HCT116 (cell line): ENCODE measurements at regions not wholly inside any gene's neighbourhood (a gene's known extent, or its start where the extent isn't known, plus 50 kb on each side); places are given as distances from the start of the nearest gene placed in this dataset.

ENCODE experiments used
- ATAC-seq: fragments of 200-7000 bp; cut with Tn5 transposase; 2 replicates; pipeline ENCODE4 v1.9.1; 2020; ENCODE audit warnings: mild to moderate bottlenecking, moderate library complexity
- BruUV-seq: library from RNA; stranded (reverse); fragments of 400-500 nt; replicated peaks from 2 replicates; lab custom pipeline; 2021; lab: Mats Ljungman, UMichigan
- CTCF ChIA-PET: fragments of 300-600 bp; sonication (Branson Sonifier 250); formaldehyde crosslinking; loops from one replicate; lab custom pipeline; 2021; ENCODE audit warnings: antibody characterized with exemption; lab: Charles Lee
- POLR2A ChIA-PET: fragments of 300-600, 350-600 bp; sonication (Branson Sonifier 250); formaldehyde crosslinking; loops from one replicate; lab custom pipeline; 2021; ENCODE audit warnings: antibody characterized with exemption; lab: Charles Lee
- RAD21 ChIA-PET, 2 experiments: fragments of 300-600 bp; sonication (Branson Sonifier 250); formaldehyde crosslinking; loops; one replicate each; lab custom pipeline; 2023; ENCODE audit warnings: low total read pairs in 2 of 2; ENCODE audit not compliant: uncharacterized antibody in 2 of 2, unreplicated experiment in 2 of 2, low non-redundant PET in 1 of 2; lab: Charles Lee
- DNase-seq: peaks from one replicate; pipeline ENCODE4 v3.0.0-alpha.2; 2010; ENCODE audit warnings: low read depth, low spot score
- H2AFZ ChIP-seq: fragments of 200-600 bp; shearing (Covaris generic), sonication (generic); 2 replicates; pipeline ENCODE4 v1.6.1; 2017; ENCODE audit warnings: low read depth, mixed run types, mixed read lengths, antibody characterized with exemption, low read length; ENCODE audit not compliant: poor library complexity, severe bottlenecking
- H3K27ac ChIP-seq: 2 replicates; pipeline ENCODE4 v1.5.1; 2012; ENCODE audit warnings: low read depth, low read length
- H3K27me3 ChIP-seq: fragments of 200-600 bp; sonication (generic); 2 replicates; pipeline ENCODE4 v1.6.1; 2016; ENCODE audit warnings: mixed run types, low read length, mixed read lengths; ENCODE audit not compliant: insufficient read depth
- H3K36me3 ChIP-seq, 2 experiments: fragments of 200-500 bp in 1 of 2; fragments of 200-600 bp in 1 of 2; sonication (Bioruptor generic) in 1 of 2; sonication (generic) in 1 of 2; 2 replicates each; pipeline versions ENCODE4 v1.5.1 to v1.6.1; 2014 to 2016; ENCODE audit warnings: low read length in 2 of 2, inconsistent platforms in 1 of 2, mixed read lengths in 1 of 2, mixed run types in 1 of 2; ENCODE audit not compliant: insufficient read depth in 2 of 2, control insufficient read depth in 1 of 2
- H3K4me1 ChIP-seq, 2 experiments: fragments of 200-600 bp in 1 of 2; sonication (generic) in 1 of 2; 2 replicates each; pipeline versions ENCODE4 v1.5.1 to v1.6.1; 2012 to 2017; ENCODE audit warnings: low read length in 2 of 2, inconsistent platforms in 1 of 2, mild to moderate bottlenecking in 1 of 2, mixed read lengths in 1 of 2, mixed run types in 1 of 2, moderate library complexity in 1 of 2; ENCODE audit not compliant: insufficient read depth in 2 of 2, control insufficient read depth in 1 of 2
- H3K4me2 ChIP-seq: fragments of 200-600 bp; sonication (generic); 2 replicates; pipeline ENCODE4 v1.6.1; 2017; ENCODE audit warnings: mixed run types, low read length, mixed read lengths
- H3K4me3 ChIP-seq, 2 experiments: fragments of 200-600 bp in 1 of 2; sonication (generic) in 1 of 2; replicated peaks in 1 of 2; 2 replicates each; pipeline ENCODE4 v1.5.1; 2011 to 2016; ENCODE audit warnings: low read length in 2 of 2, control low read depth in 1 of 2, low read depth in 1 of 2, mild to moderate bottlenecking in 1 of 2, mixed read lengths in 1 of 2, mixed run types in 1 of 2
- H3K79me2 ChIP-seq: fragments of 200-600 bp; sonication (generic); 2 replicates; pipeline ENCODE4 v1.6.1; 2017; ENCODE audit warnings: mild to moderate bottlenecking, mixed run types, low read length, moderate library complexity, mixed read lengths; ENCODE audit not compliant: insufficient read depth
- H3K9ac ChIP-seq: fragments of 200-600 bp; sonication (generic); 2 replicates; pipeline ENCODE4 v1.6.1; 2016; ENCODE audit warnings: low read length, mixed read lengths
- H3K9me2 ChIP-seq: fragments of 200-600 bp; sonication (generic), shearing (Covaris generic); 2 replicates; pipeline ENCODE4 v1.6.1; 2017; ENCODE audit warnings: mixed run types, mild to moderate bottlenecking, moderate library complexity; ENCODE audit not compliant: insufficient read depth
- H3K9me3 ChIP-seq, 2 experiments: fragments of 200-500 bp in 1 of 2; fragments of 200-600 bp in 1 of 2; sonication (Bioruptor generic) in 1 of 2; sonication (generic) in 1 of 2; 2 replicates each; pipeline ENCODE4 v1.6.1; 2014 to 2017; ENCODE audit warnings: low read length in 2 of 2, mixed read lengths in 2 of 2, inconsistent platforms in 1 of 2, low read depth in 1 of 2, mild to moderate bottlenecking in 1 of 2, mixed run types in 1 of 2, moderate library complexity in 1 of 2; ENCODE audit not compliant: control insufficient read depth in 1 of 2, insufficient read depth in 1 of 2
- H4K20me1 ChIP-seq: fragments of 200-600 bp; sonication (generic), shearing (Covaris generic); 2 replicates; pipeline ENCODE4 v1.6.1; 2017; ENCODE audit warnings: mixed run types, mild to moderate bottlenecking, moderate library complexity; ENCODE audit not compliant: insufficient read depth
- EGR1 ChIP-seq: IDR thresholded peaks from 2 replicates; pipeline ENCODE4 v1.6.1; 2012; ENCODE audit warnings: low read depth
- EZH2 ChIP-seq: fragments of 200-600 bp; sonication (generic); IDR thresholded peaks from 2 replicates; pipeline ENCODE4 v1.6.1; 2017; ENCODE audit warnings: antibody characterized with exemption, mixed run types
- JUND ChIP-seq: IDR thresholded peaks from 2 replicates; pipeline ENCODE4 v1.6.1; 2012
- POLR2A ChIP-seq: IDR thresholded peaks from 2 replicates; pipeline ENCODE4 v1.7.0; 2011; ENCODE audit warnings: borderline replicate concordance; ENCODE audit not compliant: insufficient read depth, insufficient read length; ENCODE audit errors: extremely low read depth
- RAD21 ChIP-seq: IDR thresholded peaks from 2 replicates; pipeline ENCODE4 v1.6.1; 2012; ENCODE audit warnings: low read depth, mild to moderate bottlenecking
- intact Hi-C: fragments of 100-400 bp; cut with micrococcal nuclease; formaldehyde crosslinking; loops from 2 replicates; pipeline ENCODE4 v1.10.0; 2022
- TF ChIP-seq, protein P1 (sequence below): IDR thresholded peaks from 2 replicates; pipeline ENCODE4 v1.6.1; 2011; ENCODE audit warnings: mild to moderate bottlenecking, low read length, moderate library complexity; ENCODE audit not compliant: insufficient replicate concordance; ENCODE audit errors: extremely low read depth
- TF ChIP-seq, protein P2 (sequence below): IDR thresholded peaks from 2 replicates; pipeline ENCODE4 v1.6.1; 2012
- TF ChIP-seq, protein P3 (sequence below), 3 experiments: fragments of 200-600 bp in 1 of 3; sonication (generic) in 1 of 3; IDR thresholded peaks in 2 of 3; conservative IDR thresholded peaks in 1 of 3; 2 replicates each; pipeline ENCODE4 v1.5.1; 2012 to 2017; ENCODE audit warnings: low read depth in 2 of 3, low read length in 2 of 3, antibody characterized with exemption in 1 of 3, borderline replicate concordance in 1 of 3, control low read depth in 1 of 3, mild to moderate bottlenecking in 1 of 3, mixed read lengths in 1 of 3, mixed run types in 1 of 3, moderate library complexity in 1 of 3; ENCODE audit not compliant: insufficient read depth in 1 of 3

DNA sequence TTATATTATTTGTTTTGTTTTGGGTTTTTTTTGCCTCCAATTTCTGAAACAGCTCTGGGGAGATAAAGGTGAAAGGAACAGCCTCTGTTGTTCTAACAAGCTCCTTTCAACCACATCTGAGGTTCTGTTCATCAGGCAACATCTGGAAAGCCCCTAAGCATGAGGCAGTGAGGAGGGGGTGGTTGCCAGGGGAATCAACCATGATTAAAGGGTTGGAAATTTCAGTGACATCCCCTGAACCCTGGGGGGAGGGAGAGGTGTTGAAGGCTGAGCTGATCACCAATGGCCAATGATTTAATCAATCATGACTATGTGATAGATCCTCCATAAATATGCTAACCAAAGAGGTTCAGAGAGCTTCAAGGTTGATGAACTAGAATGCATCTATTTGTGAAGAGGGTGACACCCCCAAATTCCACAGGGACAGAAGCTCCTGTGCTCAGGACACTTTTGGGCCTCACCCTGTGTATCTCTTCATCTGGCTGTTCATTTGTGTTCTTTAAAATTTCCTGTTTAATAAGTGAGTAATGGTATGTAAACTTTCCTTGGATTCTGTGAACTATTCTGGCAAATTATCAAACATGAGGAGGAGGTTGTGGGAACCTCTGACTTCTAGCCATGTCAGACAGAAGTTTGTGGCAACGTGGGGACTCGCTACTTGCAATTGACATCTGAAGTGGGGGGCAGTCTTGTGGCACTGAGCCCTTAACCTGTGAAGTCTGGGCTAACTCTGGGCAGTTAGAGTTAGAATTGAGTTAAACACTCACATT, 221.3 kb downstream of the NHLRC3 start (continued):
- TF ChIP-seq, protein P1, sequence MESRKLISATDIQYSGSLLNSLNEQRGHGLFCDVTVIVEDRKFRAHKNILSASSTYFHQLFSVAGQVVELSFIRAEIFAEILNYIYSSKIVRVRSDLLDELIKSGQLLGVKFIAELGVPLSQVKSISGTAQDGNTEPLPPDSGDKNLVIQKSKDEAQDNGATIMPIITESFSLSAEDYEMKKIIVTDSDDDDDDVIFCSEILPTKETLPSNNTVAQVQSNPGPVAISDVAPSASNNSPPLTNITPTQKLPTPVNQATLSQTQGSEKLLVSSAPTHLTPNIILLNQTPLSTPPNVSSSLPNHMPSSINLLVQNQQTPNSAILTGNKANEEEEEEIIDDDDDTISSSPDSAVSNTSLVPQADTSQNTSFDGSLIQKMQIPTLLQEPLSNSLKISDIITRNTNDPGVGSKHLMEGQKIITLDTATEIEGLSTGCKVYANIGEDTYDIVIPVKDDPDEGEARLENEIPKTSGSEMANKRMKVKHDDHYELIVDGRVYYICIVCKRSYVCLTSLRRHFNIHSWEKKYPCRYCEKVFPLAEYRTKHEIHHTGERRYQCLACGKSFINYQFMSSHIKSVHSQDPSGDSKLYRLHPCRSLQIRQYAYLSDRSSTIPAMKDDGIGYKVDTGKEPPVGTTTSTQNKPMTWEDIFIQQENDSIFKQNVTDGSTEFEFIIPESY: no peak
- TF ChIP-seq EGR1: no peak
- no peak for TF ChIP-seq POLR2A
- TF ChIP-seq EZH2: no peak
- no peak for TF ChIP-seq JUND
- TF ChIP-seq, protein P2, sequence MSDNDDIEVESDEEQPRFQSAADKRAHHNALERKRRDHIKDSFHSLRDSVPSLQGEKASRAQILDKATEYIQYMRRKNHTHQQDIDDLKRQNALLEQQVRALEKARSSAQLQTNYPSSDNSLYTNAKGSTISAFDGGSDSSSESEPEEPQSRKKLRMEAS: no peak
- TF ChIP-seq, all 23 proteins: peak for 0

DNA sequence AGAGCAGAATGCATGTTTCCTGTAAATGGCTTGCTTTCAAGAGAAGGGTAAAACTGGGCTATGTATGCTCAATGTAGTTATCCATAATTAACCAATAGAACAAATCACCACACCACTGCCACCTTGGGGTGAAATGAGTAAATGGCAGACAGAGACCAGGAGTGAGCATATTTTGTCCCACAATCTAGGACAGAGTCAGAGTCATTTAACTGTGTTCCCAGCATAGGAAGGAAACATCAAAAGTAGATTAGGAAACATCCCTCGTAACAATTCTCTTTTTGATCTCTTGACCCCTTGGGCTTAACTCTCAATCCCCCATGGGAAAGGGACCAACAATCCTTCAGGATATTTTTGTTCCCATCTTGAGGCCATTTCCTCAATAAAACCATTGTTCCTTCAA, 224.8 kb downstream of the NHLRC3 start:
- no peak overlapping the region for H3K9ac ChIP-seq
- intact Hi-C loops: loop anchor here (1.0 to 5.0 kb wide), 2 partner anchors 116 to 212 kb away; no protein-coding TSS in a partner anchor
- no TSS peak for BruUV-seq

More for the DNA sequence above, 224.8 kb downstream of the NHLRC3 start:
- Histone ChIP-seq H3K27me3 (peaks cover 13% of the 10 kb centered on the region), H3K4me1 (no peaks in the 10 kb centered on the region), H3K9me2 (no peaks in the 10 kb centered on the region), H4K20me1 (no peaks in the 10 kb centered on the region), H2AFZ (no peak overlapping the region), H3K27ac (no peak overlapping the region), H3K36me3 (no peaks in the 10 kb centered on the region), H3K4me3 (no peak overlapping the region), H3K4me2 (no peak overlapping the region), H3K9me3 (no peaks in the 10 kb centered on the region), H3K79me2 (no peaks in the 10 kb centered on the region)
- ChIA-PET RAD21 (no interaction called here), POLR2A (no interaction called here), CTCF (interaction anchor here (1.3 kb wide), 1 partner anchor 212 kb away, joined by 6 read pairs; no protein-coding TSS in a partner anchor)
- peak; percentile 24 for DNase-seq
- TF ChIP-seq, protein P3, sequence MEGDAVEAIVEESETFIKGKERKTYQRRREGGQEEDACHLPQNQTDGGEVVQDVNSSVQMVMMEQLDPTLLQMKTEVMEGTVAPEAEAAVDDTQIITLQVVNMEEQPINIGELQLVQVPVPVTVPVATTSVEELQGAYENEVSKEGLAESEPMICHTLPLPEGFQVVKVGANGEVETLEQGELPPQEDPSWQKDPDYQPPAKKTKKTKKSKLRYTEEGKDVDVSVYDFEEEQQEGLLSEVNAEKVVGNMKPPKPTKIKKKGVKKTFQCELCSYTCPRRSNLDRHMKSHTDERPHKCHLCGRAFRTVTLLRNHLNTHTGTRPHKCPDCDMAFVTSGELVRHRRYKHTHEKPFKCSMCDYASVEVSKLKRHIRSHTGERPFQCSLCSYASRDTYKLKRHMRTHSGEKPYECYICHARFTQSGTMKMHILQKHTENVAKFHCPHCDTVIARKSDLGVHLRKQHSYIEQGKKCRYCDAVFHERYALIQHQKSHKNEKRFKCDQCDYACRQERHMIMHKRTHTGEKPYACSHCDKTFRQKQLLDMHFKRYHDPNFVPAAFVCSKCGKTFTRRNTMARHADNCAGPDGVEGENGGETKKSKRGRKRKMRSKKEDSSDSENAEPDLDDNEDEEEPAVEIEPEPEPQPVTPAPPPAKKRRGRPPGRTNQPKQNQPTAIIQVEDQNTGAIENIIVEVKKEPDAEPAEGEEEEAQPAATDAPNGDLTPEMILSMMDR (IDR thresholded peaks at IDR 0.05 in 2 of 3, conservative IDR thresholded peaks at IDR 0.05 in 1 of 3; ENCODE audit: borderline replicate concordance in 1 of 3, insufficient read depth in 1 of 3, low read depth in 2 of 3, low read length in 2 of 3): peak; percentile 13 to 70 (median 63); a peak in 4 of 6 replicates
- peak; percentile 45; the same call in 1 of the 2 replicates for TF ChIP-seq RAD21
- no peak for TF ChIP-seq JUND
- peak; percentile 91 for ATAC-seq
